Sigmoid colon (tissue), 4 donors: ENCODE measurements at regions not wholly inside any gene's neighbourhood (a gene's known extent, or its start where the extent isn't known, plus 50 kb on each side); places are given as distances from the start of the nearest gene placed in this dataset.

Experiments
- CTCF ChIP-seq, 4 experiments: fragments of 450-650 bp in 3 of 4; fragments of 200-600 bp in 1 of 4; IDR thresholded peaks; one replicate each; pipeline ENCODE4 v1.5.1; 2016 to 2019; ENCODE audit warnings: antibody characterized with exemption in 4 of 4, mild to moderate bottlenecking in 3 of 4, moderate library complexity in 2 of 4
- EP300 ChIP-seq, 4 donors: sonication (generic); formaldehyde crosslinking; IDR thresholded peaks; one replicate each; pipeline ENCODE4 v1.6.1; 2017; ENCODE audit warnings: antibody characterized with exemption in 4 of 4
- POLR2A ChIP-seq, 2 donors: fragments of 450-650 bp; IDR thresholded peaks; one replicate each; pipeline ENCODE4 v1.6.1; 2016; ENCODE audit warnings: antibody characterized with exemption in 2 of 2, mild to moderate bottlenecking in 2 of 2, moderate library complexity in 2 of 2
- POLR2AphosphoS5 ChIP-seq, 4 donors: sonication (generic); formaldehyde crosslinking; IDR thresholded peaks; one replicate each; pipeline ENCODE4 v1.6.1; 2017; ENCODE audit warnings: antibody characterized with exemption in 4 of 4

- no peak for TF ChIP-seq POLR2A (IDR thresholded peaks at IDR 0.05)
- no peak for TF ChIP-seq CTCF (IDR thresholded peaks at IDR 0.05)
- no peak for TF ChIP-seq POLR2AphosphoS5 (IDR thresholded peaks at IDR 0.05)
- no peak for TF ChIP-seq EP300 (IDR thresholded peaks at IDR 0.05)
Observed at GRCh38 chrY:15500536-15500935, 976.2 kb downstream of the NLGN4Y start.
